Hepatocyte (in vitro differentiated cells): ENCODE measurements at regions not wholly inside any gene's neighbourhood (a gene's known extent, or its start where the extent isn't known, plus 50 kb on each side); places are given as distances from the start of the nearest gene placed in this dataset.

ENCODE experiments used
- DNase-seq: peaks from one replicate; pipeline ENCODE4 v3.0.0-alpha.2; 2016; ENCODE audit warnings: low spot score
- H2AFZ ChIP-seq: fragments of 200-600 bp; sonication (generic); 2 replicates; pipeline ENCODE4 v1.6.0; 2016; ENCODE audit warnings: antibody characterized with exemption, mild to moderate bottlenecking
- H3K27ac ChIP-seq: fragments of 200-600 bp; sonication (generic); 2 replicates; pipeline ENCODE4 v1.5.1; 2016; ENCODE audit warnings: mild to moderate bottlenecking
- H3K27me3 ChIP-seq: fragments of 200-600 bp; sonication (generic); 2 replicates; pipeline ENCODE4 v1.6.1; 2016
- H3K36me3 ChIP-seq: fragments of 200-600 bp; sonication (generic); replicated peaks from 2 replicates; pipeline ENCODE4 v1.5.1; 2016; ENCODE audit warnings: low read depth; ENCODE audit not compliant: insufficient read depth
- H3K4me1 ChIP-seq: fragments of 200-600 bp; sonication (generic); 2 replicates; pipeline ENCODE4 v1.5.1; 2016; ENCODE audit warnings: mild to moderate bottlenecking, moderate library complexity; ENCODE audit not compliant: insufficient read depth
- H3K4me2 ChIP-seq: fragments of 200-600 bp; sonication (generic); 2 replicates; pipeline ENCODE4 v1.6.0; 2016
- H3K4me3 ChIP-seq: fragments of 200-600 bp; sonication (generic); 2 replicates; pipeline ENCODE4 v1.5.1; 2016; ENCODE audit warnings: mild to moderate bottlenecking
- H3K79me2 ChIP-seq: fragments of 200-600 bp; sonication (generic); 2 replicates; pipeline ENCODE4 v1.6.0; 2017; ENCODE audit warnings: mild to moderate bottlenecking
- H3K9me2 ChIP-seq: fragments of 200-600 bp; sonication (generic); replicated peaks from 2 replicates; pipeline ENCODE4 v1.6.0; 2017; ENCODE audit warnings: mild to moderate bottlenecking; ENCODE audit not compliant: insufficient read depth
- H3K9me3 ChIP-seq: fragments of 200-600 bp; sonication (generic); 2 replicates; pipeline ENCODE4 v1.5.1; 2016; ENCODE audit warnings: low read depth, mild to moderate bottlenecking
- H4K20me1 ChIP-seq: fragments of 200-600 bp; sonication (generic); 2 replicates; pipeline ENCODE4 v1.6.0; 2016; ENCODE audit warnings: mild to moderate bottlenecking; ENCODE audit not compliant: insufficient read depth, poor library complexity, severe bottlenecking
- EZH2 ChIP-seq: fragments of 200-600 bp; sonication (generic); IDR thresholded peaks from 2 replicates; pipeline ENCODE4 v1.6.1; 2016; ENCODE audit warnings: antibody characterized with exemption, mild to moderate bottlenecking, borderline replicate concordance
- EZH2phosphoT487 ChIP-seq: fragments of 200-600 bp; sonication (generic); IDR thresholded peaks from one replicate; pipeline ENCODE4 v1.6.1; 2018; ENCODE audit warnings: antibody characterized with exemption, mild to moderate bottlenecking, low read depth, moderate library complexity; ENCODE audit not compliant: unreplicated experiment, severe bottlenecking
- WGBS: methylation state at CpG from one replicate; pipeline ENCODE4 v1.1.6; 2016; ENCODE audit warnings: low lambda C conversion rate; ENCODE audit errors: missing lambda C conversion rate; 5-methylcytosine and 5-hydroxymethylcytosine counted together
- TF ChIP-seq, protein P1 (sequence below): fragments of 200-600 bp; sonication (generic); IDR thresholded peaks from 2 replicates; pipeline ENCODE4 v1.5.1; 2016; ENCODE audit warnings: antibody characterized with exemption, mild to moderate bottlenecking; ENCODE audit not compliant: poor library complexity

DNA sequence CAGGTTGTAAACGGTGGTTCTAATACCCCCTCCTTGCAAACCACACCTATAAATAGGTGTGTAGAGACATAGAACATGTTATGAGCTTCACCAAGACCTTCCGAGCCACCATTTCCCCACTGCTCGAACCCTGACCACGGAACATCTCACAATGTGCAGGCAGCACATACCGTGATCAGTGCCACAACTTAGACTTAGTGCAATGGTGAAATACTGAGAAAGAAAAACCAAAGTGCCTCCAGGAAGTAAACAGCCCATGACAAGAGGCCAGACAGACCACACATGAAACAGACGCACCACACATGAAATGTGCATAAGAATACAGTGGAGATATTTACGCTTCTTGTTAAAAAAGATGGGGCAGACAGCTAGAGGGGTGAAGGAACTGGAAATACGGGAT lies 166.9 kb upstream of the CCND2 start:
- Histone ChIP-seq H3K4me1 (no peaks in the 10 kb centered on the region), H3K27me3 (no peaks in the 10 kb centered on the region), H3K9me3 (no peaks in the 10 kb centered on the region), H4K20me1 (no peaks in the 10 kb centered on the region), H3K4me3 (no peak overlapping the region), H3K4me2 (no peak overlapping the region), H3K9me2 (no peaks in the 10 kb centered on the region), H3K27ac (no peak overlapping the region), H3K79me2 (no peaks in the 10 kb centered on the region), H2AFZ (no peak overlapping the region), H3K36me3 (no peaks in the 10 kb centered on the region)
- TF ChIP-seq, protein P1, sequence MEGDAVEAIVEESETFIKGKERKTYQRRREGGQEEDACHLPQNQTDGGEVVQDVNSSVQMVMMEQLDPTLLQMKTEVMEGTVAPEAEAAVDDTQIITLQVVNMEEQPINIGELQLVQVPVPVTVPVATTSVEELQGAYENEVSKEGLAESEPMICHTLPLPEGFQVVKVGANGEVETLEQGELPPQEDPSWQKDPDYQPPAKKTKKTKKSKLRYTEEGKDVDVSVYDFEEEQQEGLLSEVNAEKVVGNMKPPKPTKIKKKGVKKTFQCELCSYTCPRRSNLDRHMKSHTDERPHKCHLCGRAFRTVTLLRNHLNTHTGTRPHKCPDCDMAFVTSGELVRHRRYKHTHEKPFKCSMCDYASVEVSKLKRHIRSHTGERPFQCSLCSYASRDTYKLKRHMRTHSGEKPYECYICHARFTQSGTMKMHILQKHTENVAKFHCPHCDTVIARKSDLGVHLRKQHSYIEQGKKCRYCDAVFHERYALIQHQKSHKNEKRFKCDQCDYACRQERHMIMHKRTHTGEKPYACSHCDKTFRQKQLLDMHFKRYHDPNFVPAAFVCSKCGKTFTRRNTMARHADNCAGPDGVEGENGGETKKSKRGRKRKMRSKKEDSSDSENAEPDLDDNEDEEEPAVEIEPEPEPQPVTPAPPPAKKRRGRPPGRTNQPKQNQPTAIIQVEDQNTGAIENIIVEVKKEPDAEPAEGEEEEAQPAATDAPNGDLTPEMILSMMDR: no peak
- TF ChIP-seq EZH2: no peak
- TF ChIP-seq EZH2phosphoT487: no peak
- DNase-seq: no peak
- WGBS: 76% methylated on average over 8 of the region's 8 CpGs

DNA sequence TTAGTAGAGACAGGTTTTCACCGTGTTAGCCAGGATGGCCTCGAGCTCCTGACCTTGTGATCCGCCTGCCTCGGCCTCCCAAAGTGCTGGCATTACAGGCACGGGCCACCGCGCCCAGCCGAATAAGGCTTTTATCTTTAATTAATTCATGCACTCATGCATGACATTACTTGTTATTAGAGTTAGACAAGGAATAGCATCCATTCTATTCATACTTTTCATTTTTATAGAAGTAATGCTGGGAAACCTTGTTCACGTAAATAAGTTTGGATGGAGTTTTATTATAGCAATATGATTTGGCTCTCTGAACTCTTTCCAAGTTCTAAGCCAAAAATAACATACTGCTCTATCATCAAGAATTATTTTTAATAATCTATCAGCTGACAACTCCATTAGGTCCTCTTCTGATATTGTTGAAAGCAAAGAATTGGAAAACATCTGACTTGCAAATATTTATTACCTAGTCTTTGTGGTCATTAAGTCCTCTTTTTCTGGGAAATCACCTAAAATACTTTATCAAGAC lies 168.8 kb upstream of the CCND2 start:
- Histone ChIP-seq H3K27me3 (no peaks in the 10 kb centered on the region), H3K4me1 (no peaks in the 10 kb centered on the region), H4K20me1 (no peaks in the 10 kb centered on the region), H3K36me3 (no peaks in the 10 kb centered on the region), H3K27ac (no peak overlapping the region), H3K79me2 (no peaks in the 10 kb centered on the region), H3K9me2 (no peaks in the 10 kb centered on the region), H3K4me2 (no peak overlapping the region), H2AFZ (no peak overlapping the region), H3K9me3 (no peaks in the 10 kb centered on the region), H3K4me3 (no peak overlapping the region)
- DNase-seq: no peak
- WGBS: 90% methylated on average over 9 of the region's 9 CpGs
- no peak for TF ChIP-seq EZH2
- TF ChIP-seq EZH2phosphoT487: no peak
- TF ChIP-seq, protein P1: no peak

DNA sequence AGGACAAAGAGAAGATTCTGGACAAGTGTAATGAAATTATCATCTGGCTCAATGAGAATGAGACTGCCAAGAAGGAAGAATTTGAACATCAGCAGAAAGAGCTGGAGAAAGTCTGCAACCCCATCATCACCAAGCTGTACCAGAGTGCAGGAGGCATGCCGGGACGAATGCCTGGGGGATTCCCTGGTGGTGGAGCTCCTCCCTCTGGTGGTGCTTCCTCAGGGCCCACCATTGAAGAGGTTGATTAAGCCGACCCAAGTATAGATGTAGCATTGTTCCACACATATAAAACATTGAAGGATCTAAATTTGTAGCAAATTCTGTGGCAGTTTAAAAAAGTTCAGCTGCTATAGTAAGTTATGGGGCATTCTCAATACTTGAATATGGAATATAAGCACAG lies 174.3 kb upstream of the CCND2 start:
- Histone ChIP-seq H3K4me3 (no peak overlapping the region), H3K9me3 (no peaks in the 10 kb centered on the region)

More for the DNA sequence above, 174.3 kb upstream of the CCND2 start:
- no peaks in the 10 kb centered on the region for H4K20me1 ChIP-seq
- H3K4me1 ChIP-seq: no peaks in the 10 kb centered on the region
- H3K4me2 ChIP-seq: no peak overlapping the region
- no peaks in the 10 kb centered on the region for H3K79me2 ChIP-seq
- H3K36me3 ChIP-seq: no peaks in the 10 kb centered on the region
- no peaks in the 10 kb centered on the region for H3K27me3 ChIP-seq
- TF ChIP-seq, protein P1: peak; percentile 9
- TF ChIP-seq EZH2 (no peak), EZH2phosphoT487 (no peak)
- H3K9me2 ChIP-seq: no peaks in the 10 kb centered on the region
- no peak for DNase-seq
- 37% methylated on average over 3 of the region's 3 CpGs for WGBS
- H2AFZ ChIP-seq: no peak overlapping the region
- H3K27ac ChIP-seq: no peak overlapping the region
